ENCODE measurements at regions not wholly inside any gene's neighbourhood (a gene's known extent, or its start where the extent isn't known, plus 50 kb on each side); places are given as distances from the start of the nearest gene placed in this dataset.
"Not testable (repeated sequence)": the region's sequence is repeated elsewhere in the genome, so short reads cannot be mapped to it uniquely, and the experiment has no call there.

- ChIA-PET CTCF (no interaction called here), POLR2A (no interaction called here)
Measured at GRCh38 chr7:124645704-124646103, 119.9 kb downstream of the GPR37 start.

GRCh38 chr7:124643311-124643811, 122.2 kb downstream of the GPR37 start:
- CTCF ChIA-PET, result no interaction called here
- POLR2A ChIA-PET, result no interaction called here

GRCh38 chr7:124635416-124635815, 130.2 kb downstream of the GPR37 start:
- ChIA-PET POLR2A (no interaction called here), CTCF (no interaction called here)

GRCh38 chr7:124633740-124634139, 131.9 kb downstream of the GPR37 start:
- ChIA-PET CTCF (no interaction called here), POLR2A (no interaction called here)

- CTCF ChIA-PET, result no interaction called here
- POLR2A ChIA-PET, result no interaction called here
Measured at GRCh38 chr7:124630395-124630794, 135.2 kb downstream of the GPR37 start.

- POLR2A ChIA-PET, result no interaction called here
- CTCF ChIA-PET, result interaction anchor here (0.6 kb wide), 1 partner anchor 1024 kb away, joined by 3 read pairs; no protein-coding TSS in a partner anchor
Measured at GRCh38 chr7:124618871-124619270, 146.7 kb downstream of the GPR37 start.

GRCh38 chr7:124618051-124618450, 147.5 kb downstream of the GPR37 start:
- CTCF ChIA-PET, result interaction anchor here (0.6 kb wide), 1 partner anchor 1025 kb away, joined by 3 read pairs; no protein-coding TSS in a partner anchor
- POLR2A ChIA-PET, result not testable (repeated sequence)

- POLR2A ChIA-PET, result no interaction called here
- CTCF ChIA-PET, result no interaction called here
Measured at GRCh38 chr7:124603066-124603465, 162.5 kb downstream of the GPR37 start.

GRCh38 chr7:124597509-124597908, 168.1 kb downstream of the GPR37 start:
- CTCF ChIA-PET, result no interaction called here
- POLR2A ChIA-PET, result no interaction called here

GRCh38 chr7:124596881-124597280, 168.7 kb downstream of the GPR37 start:
- POLR2A ChIA-PET, result no interaction called here

GRCh38 chr7:124590814-124591213, 174.8 kb downstream of the GPR37 start:
- POLR2A ChIA-PET, result no interaction called here
- CTCF ChIA-PET, result no interaction called here

More at GRCh38 chr7:124596881-124597280, 168.7 kb downstream of the GPR37 start:
- CTCF ChIA-PET, result no interaction called here

- POLR2A ChIA-PET, result no interaction called here
- CTCF ChIA-PET, result no interaction called here
Measured at GRCh38 chr7:124577256-124577655, 188.3 kb downstream of the GPR37 start.

GRCh38 chr7:124575176-124575575, 190.4 kb downstream of the GPR37 start:
- POLR2A ChIA-PET, result no interaction called here
- CTCF ChIA-PET, result no interaction called here

- ChIA-PET CTCF (no interaction called here), POLR2A (no interaction called here)
Measured at GRCh38 chr7:124570558-124570957, 195.0 kb downstream of the GPR37 start.

GRCh38 chr7:124566583-124566982, 199.0 kb downstream of the GPR37 start:
- ChIA-PET POLR2A (no interaction called here), CTCF (no interaction called here)

- CTCF ChIA-PET, result no interaction called here
- POLR2A ChIA-PET, result no interaction called here
Measured at GRCh38 chr7:124557587-124557986, 208.0 kb downstream of the GPR37 start.

- ChIA-PET CTCF (no interaction called here), POLR2A (no interaction called here)
Measured at GRCh38 chr7:124557101-124557500, 208.5 kb downstream of the GPR37 start.

- ChIA-PET POLR2A (no interaction called here), CTCF (no interaction called here)
Measured at GRCh38 chr7:124553502-124553901, 212.1 kb downstream of the GPR37 start.

- ChIA-PET CTCF (no interaction called here), POLR2A (no interaction called here)
Measured at GRCh38 chr7:124552217-124552616, 213.4 kb downstream of the GPR37 start.

GRCh38 chr7:124550036-124550435, 215.6 kb downstream of the GPR37 start:
- POLR2A ChIA-PET, result no interaction called here
- CTCF ChIA-PET, result no interaction called here

- ChIA-PET CTCF (no interaction called here), POLR2A (no interaction called here)
Measured at GRCh38 chr7:124542476-124542875, 223.1 kb downstream of the GPR37 start.

- ChIA-PET POLR2A (no interaction called here), CTCF (no interaction called here)
Measured at GRCh38 chr7:124536156-124536762, 229.3 kb downstream of the GPR37 start.

- ChIA-PET CTCF (no interaction called here), POLR2A (no interaction called here)
Measured at GRCh38 chr7:124532166-124532565, 233.4 kb downstream of the GPR37 start.
